ENCODE measurements at regions not wholly inside any gene's neighbourhood (a gene's known extent, or its start where the extent isn't known, plus 50 kb on each side); places are given as distances from the start of the nearest gene placed in this dataset.

GRCh38 chr15:93482731-93483130 is 393.7 kb upstream of the RGMA start:
- ChIA-PET CTCF (no interaction called here), POLR2A (no interaction called here)
- H3K9me3 Mint-ChIP-seq: no peaks in the 10 kb centered on the region; the same call in none of the 2 replicates
- no peak overlapping the region for H3K4me3 Mint-ChIP-seq
- no peak overlapping the region for H3K27ac Mint-ChIP-seq
- H3K4me1 Mint-ChIP-seq: peaks cover 26% of the 10 kb centered on the region
- H3K27me3 Mint-ChIP-seq (ENCODE audit: low read depth): peaks cover 14% of the 10 kb centered on the region
- ATAC-seq (no peak), DNase-seq (ENCODE audit: low spot score) (no peak)
- H3K36me3 Mint-ChIP-seq: no peaks in the 10 kb centered on the region
- TF ChIP-seq GTF2I (CRISPR knock-in tag; conservative IDR thresholded peaks at IDR 0.05) (no peak), GABPB1 (CRISPR knock-in tag; IDR thresholded peaks at IDR 0.05) (no peak)

GRCh38 chr15:93479715-93480114 is 390.7 kb upstream of the RGMA start:
- Mint-ChIP-seq H3K9me3 (peaks cover 9% of the 10 kb centered on the region), H3K36me3 (peaks cover 8% of the 10 kb centered on the region), H3K27me3 (ENCODE audit: low read depth) (peaks cover 7% of the 10 kb centered on the region), H3K4me3 (no peak overlapping the region), H3K4me1 (peaks cover 46% of the 10 kb centered on the region), H3K27ac (no peak overlapping the region)
- TF ChIP-seq NFATC4 (CRISPR knock-in tag; IDR thresholded peaks at IDR 0.05) (no peak), IRF1 (CRISPR knock-in tag; IDR thresholded peaks at IDR 0.05) (no peak), ERG (CRISPR knock-in tag; IDR thresholded peaks at IDR 0.05) (no peak), ARID4B (CRISPR knock-in tag; IDR thresholded peaks at IDR 0.05; ENCODE audit: borderline replicate concordance) (no peak), GTF2I (CRISPR knock-in tag; conservative IDR thresholded peaks at IDR 0.05) (no peak), SP1 (CRISPR knock-in tag; conservative IDR thresholded peaks at IDR 0.05) (no peak), FOXP4 (CRISPR knock-in tag; IDR thresholded peaks at IDR 0.05) (no peak), E2F4 (CRISPR knock-in tag; IDR thresholded peaks at IDR 0.05; ENCODE audit: borderline replicate concordance, low read depth) (no peak)
- DNase-seq (ENCODE audit: low spot score): no peak
- POLR2A ChIA-PET: interaction anchor here (0.5 kb wide), 1 partner anchor 42 kb away, joined by 3 read pairs; no protein-coding TSS in a partner anchor
- ATAC-seq: no peak
- CTCF ChIA-PET: interaction anchor here (1.1 to 1.9 kb wide), 2 partner anchors 78 to 391 kb away, joined by 3 to 5 read pairs; partner anchors contain the start of gene RGMA

- Mint-ChIP-seq H3K4me3 (no peak overlapping the region), H3K27ac (no peak overlapping the region; the same call in 1 of the 2 replicates), H3K4me1 (peaks cover 54% of the 10 kb centered on the region), H3K9me3 (peaks cover 9% of the 10 kb centered on the region), H3K27me3 (ENCODE audit: low read depth) (peaks cover 7% of the 10 kb centered on the region), H3K36me3 (peaks cover 8% of the 10 kb centered on the region)
- POLR2A ChIA-PET: no interaction called here
- DNase-seq (ENCODE audit: low spot score): no peak
- CTCF ChIA-PET: interaction anchor here (1.1 to 1.9 kb wide), 2 partner anchors 79 to 390 kb away, joined by 3 to 5 read pairs; partner anchors contain the start of gene RGMA
- no peak for ATAC-seq
- TF ChIP-seq MAX (CRISPR knock-in tag; IDR thresholded peaks at IDR 0.05) (peak; percentile 36; the same call in 1 of the 2 replicates), ZNF425 (CRISPR knock-in tag; conservative IDR thresholded peaks at IDR 0.05) (no peak), E2F5 (CRISPR knock-in tag; IDR thresholded peaks at IDR 0.05) (no peak), USF2 (CRISPR knock-in tag; IDR thresholded peaks at IDR 0.05) (peak; percentile 55), ATF3 (CRISPR knock-in tag; conservative IDR thresholded peaks at IDR 0.05) (no peak), ZBTB21 (CRISPR knock-in tag; IDR thresholded peaks at IDR 0.05; ENCODE audit: borderline replicate concordance) (0 out of 2 replicates have a peak, but pooled peaks have one; percentile 42), RELA (CRISPR knock-in tag; IDR thresholded peaks at IDR 0.05; ENCODE audit: borderline replicate concordance) (no peak)
Observed at GRCh38 chr15:93478947-93479346, 389.9 kb upstream of the RGMA start.
